GM15510 (cell line): ENCODE measurements at regions not wholly inside any gene's neighbourhood (a gene's known extent, or its start where the extent isn't known, plus 50 kb on each side); places are given as distances from the start of the nearest gene placed in this dataset.

Experiments
- POLR2A ChIP-seq: IDR thresholded peaks from 3 replicates; pipeline ENCODE4 v1.6.1; 2011; ENCODE audit warnings: borderline replicate concordance; ENCODE audit not compliant: insufficient read length; ENCODE audit errors: extremely low read depth

GRCh38 chr5:126015235-126016181 lies 407.7 kb upstream of the GRAMD2B start:
- no peak for TF ChIP-seq POLR2A

- no peak for TF ChIP-seq POLR2A
Observed at GRCh38 chr5:126016256-126016655, 407.0 kb upstream of the GRAMD2B start.

- no peak for TF ChIP-seq POLR2A
Observed at GRCh38 chr5:126017096-126017495, 406.1 kb upstream of the GRAMD2B start.

- no peak for TF ChIP-seq POLR2A
Observed at GRCh38 chr5:126020770-126021169, 402.4 kb upstream of the GRAMD2B start.

- TF ChIP-seq POLR2A = no peak
Observed at GRCh38 chr5:126023994-126024441, 399.2 kb upstream of the GRAMD2B start.

- no peak for TF ChIP-seq POLR2A
Observed at GRCh38 chr5:126027149-126027548, 396.1 kb upstream of the GRAMD2B start.

- TF ChIP-seq POLR2A = no peak
Observed at GRCh38 chr5:126027652-126028051, 395.6 kb upstream of the GRAMD2B start.

- no peak for TF ChIP-seq POLR2A
Observed at GRCh38 chr5:126028336-126028735, 394.9 kb upstream of the GRAMD2B start.

GRCh38 chr5:126030698-126031097 lies 392.5 kb upstream of the GRAMD2B start:
- TF ChIP-seq POLR2A = no peak

GRCh38 chr5:126031989-126032716 lies 391.1 kb upstream of the GRAMD2B start:
- no peak for TF ChIP-seq POLR2A

GRCh38 chr5:126043688-126044087 lies 379.5 kb upstream of the GRAMD2B start:
- no peak for TF ChIP-seq POLR2A

GRCh38 chr5:126044111-126044668 lies 379.0 kb upstream of the GRAMD2B start:
- no peak for TF ChIP-seq POLR2A

- TF ChIP-seq POLR2A = no peak
Observed at GRCh38 chr5:126044931-126045565, 378.2 kb upstream of the GRAMD2B start.

- no peak for TF ChIP-seq POLR2A
Observed at GRCh38 chr5:126046318-126046717, 376.9 kb upstream of the GRAMD2B start.
